GM23338 (cell line): ENCODE measurements at regions not wholly inside any gene's neighbourhood (a gene's known extent, or its start where the extent isn't known, plus 50 kb on each side); places are given as distances from the start of the nearest gene placed in this dataset.

Experiments used
- ATAC-seq: fragments of 200-7000 bp; cut with Tn5 transposase; 3 replicates; pipeline ENCODE4 v1.9.1; 2020
- DNase-seq: peaks from one replicate; pipeline ENCODE4 v3.0.0-alpha.2; 2015; ENCODE audit warnings: low spot score
- H2AFZ ChIP-seq: fragments of 200-600 bp; sonication (generic); 2 replicates; pipeline ENCODE4 v1.8.0; 2016; ENCODE audit warnings: antibody characterized with exemption, mild to moderate bottlenecking, moderate library complexity
- H3F3A ChIP-seq: fragments of 200-600 bp; sonication (generic); replicated peaks from 2 replicates; pipeline ENCODE4 v1.8.0; 2017; ENCODE audit warnings: antibody characterized with exemption, mixed run types, low read depth
- H3K27ac ChIP-seq: fragments of 200-600 bp; sonication (generic); 2 replicates; pipeline ENCODE4 v1.6.1; 2016; ENCODE audit warnings: low read depth
- H3K27me3 ChIP-seq: fragments of 200-600 bp; sonication (generic); 2 replicates; pipeline ENCODE4 v1.8.0; 2016; ENCODE audit warnings: mild to moderate bottlenecking, mixed run types, moderate library complexity; ENCODE audit not compliant: insufficient read depth
- H3K36me3 ChIP-seq: fragments of 200-600 bp; sonication (generic); 2 replicates; pipeline ENCODE4 v1.8.0; 2016; ENCODE audit warnings: mild to moderate bottlenecking; ENCODE audit not compliant: insufficient read depth
- H3K4me1 ChIP-seq: fragments of 200-600 bp; sonication (generic); 2 replicates; pipeline ENCODE4 v1.8.0; 2016; ENCODE audit warnings: mild to moderate bottlenecking, moderate library complexity; ENCODE audit not compliant: insufficient read depth
- H3K4me2 ChIP-seq: fragments of 200-600 bp; sonication (generic); 2 replicates; pipeline ENCODE4 v1.7.1; 2017; ENCODE audit warnings: mixed run types
- H3K4me3 ChIP-seq: fragments of 200-600 bp; sonication (generic); 2 replicates; pipeline ENCODE4 v1.6.1; 2016; ENCODE audit warnings: mixed run types
- H3K79me2 ChIP-seq: fragments of 200-600 bp; sonication (generic); replicated peaks from 2 replicates; pipeline ENCODE4 v1.8.0; 2017; ENCODE audit warnings: mild to moderate bottlenecking; ENCODE audit not compliant: insufficient read depth
- H3K9me2 ChIP-seq: fragments of 200-600 bp; sonication (generic); 2 replicates; pipeline ENCODE4 v1.8.0; 2017; ENCODE audit not compliant: insufficient read depth
- H4K20me1 ChIP-seq: fragments of 200-600 bp; sonication (generic); replicated peaks from 2 replicates; pipeline ENCODE4 v1.8.0; 2017; ENCODE audit warnings: mild to moderate bottlenecking; ENCODE audit not compliant: insufficient read depth
- H3K27ac Mint-ChIP-seq: 2 replicates; pipeline ENCODE4 v1.8.0; 2020; ENCODE audit warnings: inconsistent platforms, mild to moderate bottlenecking, moderate library complexity, mixed read lengths
- H3K27me3 Mint-ChIP-seq: 3 replicates; pipeline ENCODE4 v1.8.0; 2022; ENCODE audit warnings: low read depth, mild to moderate bottlenecking, moderate library complexity, mixed read lengths, inconsistent platforms; ENCODE audit not compliant: insufficient read depth, poor library complexity
- H3K36me3 Mint-ChIP-seq: 3 replicates; pipeline ENCODE4 v1.8.0; 2021; ENCODE audit warnings: low read depth, mild to moderate bottlenecking, inconsistent platforms, moderate library complexity, mixed read lengths
- H3K4me1 Mint-ChIP-seq: 3 replicates; pipeline ENCODE4 v1.8.0; 2020; ENCODE audit warnings: mild to moderate bottlenecking, inconsistent platforms, mixed read lengths
- H3K4me3 Mint-ChIP-seq: 3 replicates; pipeline ENCODE4 v1.8.0; 2021; ENCODE audit warnings: moderate library complexity, mild to moderate bottlenecking, inconsistent platforms, mixed read lengths
- H3K9me3 Mint-ChIP-seq: 3 replicates; pipeline ENCODE4 v1.8.0; 2020; ENCODE audit warnings: moderate library complexity, mild to moderate bottlenecking, inconsistent platforms, mixed read lengths
- CREB1 ChIP-seq: fragments of 250-450 bp; sonication (Bioruptor Pico); IDR thresholded peaks from 2 replicates; pipeline ENCODE4 v1.5.0; 2020; ENCODE audit warnings: low read depth, mild to moderate bottlenecking, moderate library complexity
- CTCF ChIP-seq, 2 experiments: fragments of 200-600 bp in 1 of 2; sonication (generic) in 1 of 2; conservative IDR thresholded peaks; 2 replicates each; pipeline versions ENCODE4 v1.5.1 to v1.6.1; 2016 to 2017; ENCODE audit warnings: antibody characterized with exemption in 2 of 2, low read depth in 2 of 2, mild to moderate bottlenecking in 2 of 2, moderate library complexity in 1 of 2
- EZH2 ChIP-seq: fragments of 200-600 bp; sonication (generic); IDR thresholded peaks from one replicate; pipeline ENCODE4 v1.8.0; 2017; ENCODE audit warnings: antibody characterized with exemption, mild to moderate bottlenecking, low read depth; ENCODE audit not compliant: unreplicated experiment
- EZH2phosphoT487 ChIP-seq: fragments of 200-600 bp; sonication (generic); IDR thresholded peaks from one replicate; pipeline ENCODE4 v1.8.1; 2018; ENCODE audit warnings: antibody characterized with exemption; ENCODE audit not compliant: unreplicated experiment
- JUNB ChIP-seq: IDR thresholded peaks from one replicate; pipeline ENCODE4 v1.6.1; 2016; ENCODE audit warnings: antibody characterized with exemption; ENCODE audit not compliant: unreplicated experiment
- NANOG ChIP-seq: IDR thresholded peaks from 2 replicates; pipeline ENCODE4 v1.6.1; 2016; ENCODE audit warnings: antibody characterized with exemption, borderline replicate concordance
- REST ChIP-seq: IDR thresholded peaks from one replicate; pipeline ENCODE4 v1.6.1; 2018; ENCODE audit warnings: antibody characterized with exemption; ENCODE audit not compliant: unreplicated experiment
- STAT1 ChIP-seq: IDR thresholded peaks from one replicate; pipeline ENCODE4 v1.6.1; 2016; ENCODE audit warnings: antibody characterized with exemption; ENCODE audit not compliant: unreplicated experiment
- ZNF331 ChIP-seq: fragments of 250-450 bp; sonication (Bioruptor Pico); IDR thresholded peaks from 2 replicates; pipeline ENCODE4 v1.5.0; 2020; ENCODE audit warnings: low read depth, mild to moderate bottlenecking, moderate library complexity
- ZNF462 ChIP-seq: fragments of 250-450 bp; sonication (Bioruptor Pico); IDR thresholded peaks from 2 replicates; pipeline ENCODE4 v1.5.0; 2020; ENCODE audit warnings: mild to moderate bottlenecking, moderate library complexity
- TF ChIP-seq, protein P1 (sequence below): IDR thresholded peaks from 2 replicates; pipeline ENCODE4 v1.6.1; 2016; ENCODE audit warnings: antibody characterized with exemption

GRCh38 chr7:25456467-25457171 lies 228.3 kb upstream of the NPVF start (continued):
- no peak for TF ChIP-seq ZNF331 (CRISPR knock-in tag)
- no peak for TF ChIP-seq CREB1
- no peak for TF ChIP-seq JUNB
- no peak for TF ChIP-seq CTCF (conservative IDR thresholded peaks at IDR 0.05; ENCODE audit: low read depth in 2 of 2)
- TF ChIP-seq NANOG: no peak
- TF ChIP-seq, protein P1, sequence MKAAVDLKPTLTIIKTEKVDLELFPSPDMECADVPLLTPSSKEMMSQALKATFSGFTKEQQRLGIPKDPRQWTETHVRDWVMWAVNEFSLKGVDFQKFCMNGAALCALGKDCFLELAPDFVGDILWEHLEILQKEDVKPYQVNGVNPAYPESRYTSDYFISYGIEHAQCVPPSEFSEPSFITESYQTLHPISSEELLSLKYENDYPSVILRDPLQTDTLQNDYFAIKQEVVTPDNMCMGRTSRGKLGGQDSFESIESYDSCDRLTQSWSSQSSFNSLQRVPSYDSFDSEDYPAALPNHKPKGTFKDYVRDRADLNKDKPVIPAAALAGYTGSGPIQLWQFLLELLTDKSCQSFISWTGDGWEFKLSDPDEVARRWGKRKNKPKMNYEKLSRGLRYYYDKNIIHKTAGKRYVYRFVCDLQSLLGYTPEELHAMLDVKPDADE: no peak

DNA sequence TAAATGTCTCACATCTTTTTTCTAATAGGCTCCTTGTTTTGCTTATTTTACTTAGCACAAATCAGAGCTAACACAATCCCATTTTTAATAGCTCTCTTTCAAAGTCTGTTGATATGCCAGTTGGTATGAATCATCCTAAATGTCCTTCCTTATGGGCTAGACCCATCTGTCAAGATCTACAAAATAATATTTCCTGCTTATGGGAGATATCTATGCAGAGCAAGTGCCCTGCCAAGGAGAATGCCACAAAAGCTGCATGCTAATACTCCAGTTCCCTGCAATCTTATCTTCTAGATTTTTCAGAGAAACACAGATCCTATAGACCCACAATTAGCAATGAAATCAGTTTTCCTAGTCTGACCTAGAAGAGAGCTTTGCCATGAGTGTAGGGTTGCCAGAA lies 230.8 kb upstream of the NPVF start:
- Histone ChIP-seq H3K27me3 (no peaks in the 10 kb centered on the region), H3K27ac (no peak overlapping the region), H3F3A (no peaks in the 10 kb centered on the region), H2AFZ (no peak overlapping the region), H3K36me3 (no peaks in the 10 kb centered on the region), H3K79me2 (no peaks in the 10 kb centered on the region), H4K20me1 (no peaks in the 10 kb centered on the region), H3K4me1 (no peaks in the 10 kb centered on the region; the same call in 1 of the 2 replicates), H3K9me2 (no peaks in the 10 kb centered on the region), H3K4me2 (no peak overlapping the region), H3K4me3 (no peak overlapping the region)
- Mint-ChIP-seq H3K27me3 (peaks cover 13% of the 10 kb centered on the region), H3K4me3 (no peak overlapping the region), H3K9me3 (no peaks in the 10 kb centered on the region; the same call in 2 of the 3 replicates), H3K4me1 (peaks cover 9% of the 10 kb centered on the region; the same call in 2 of the 3 replicates), H3K36me3 (no peaks in the 10 kb centered on the region), H3K27ac (no peak overlapping the region)
- ATAC-seq (no peak), DNase-seq (no peak)
- TF ChIP-seq STAT1 (no peak), ZNF462 (CRISPR knock-in tag) (no peak), EZH2phosphoT487 (no peak), EZH2 (no peak), JUNB (no peak), ZNF331 (CRISPR knock-in tag) (no peak), REST (no peak)
